ENCODE measurements at regions not wholly inside any gene's neighbourhood (a gene's known extent, or its start where the extent isn't known, plus 50 kb on each side); places are given as distances from the start of the nearest gene placed in this dataset.

DNA sequence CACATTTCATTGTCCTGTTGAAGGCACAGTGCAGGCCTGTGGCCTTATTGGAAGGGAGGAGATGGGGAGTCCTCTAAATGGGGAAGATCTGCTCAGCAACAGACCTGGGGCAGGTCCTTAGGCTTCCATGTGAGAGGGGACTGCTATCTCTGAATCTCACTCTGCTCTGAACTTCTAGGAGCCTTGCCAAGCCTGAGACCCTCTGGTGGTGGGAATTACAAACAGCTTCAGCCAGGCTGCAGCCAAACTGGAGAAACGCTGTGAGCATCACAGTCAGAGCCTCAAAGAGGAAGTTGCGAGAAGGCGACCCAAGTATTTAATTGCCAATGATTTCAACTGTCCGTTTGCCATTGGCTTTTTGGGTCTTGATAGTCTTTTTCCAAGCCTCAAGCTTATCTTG, 66.8 kb upstream of the MC2R start:
- Histone ChIP-seq H3K9me2 (replicated peaks; ENCODE audit: low read length) (no peaks in the 10 kb centered on the region), H4K20me1 (ENCODE audit: low read length) (no peaks in the 10 kb centered on the region), H3K9me3 (ENCODE audit: low read length) (no peaks in the 10 kb centered on the region), H3K9ac (ENCODE audit: low read length) (no peak overlapping the region), H3F3A (ENCODE audit: low read length, unreplicated experiment) (no peaks in the 10 kb centered on the region), H3K27ac (ENCODE audit: low read length) (no peak overlapping the region), H3K4me1 (ENCODE audit: insufficient read depth, low read length) (no peaks in the 10 kb centered on the region), H3K4me3 (ENCODE audit: low read length) (no peak overlapping the region), H3K4me2 (ENCODE audit: low read length) (no peak overlapping the region), H3K36me3 (ENCODE audit: low read depth, low read length) (no peaks in the 10 kb centered on the region), H3K79me2 (ENCODE audit: low read length) (no peaks in the 10 kb centered on the region), H2AFZ (ENCODE audit: low read length) (no peak overlapping the region), H3K27me3 (ENCODE audit: low read length) (0 out of 2 replicates have a peak, but pooled peaks cover 12% of the 10 kb centered on the region)
- TF ChIP-seq EZH2 (IDR thresholded peaks at IDR 0.05; ENCODE audit: low read length, unreplicated experiment): no peak
- TF ChIP-seq, protein P1, sequence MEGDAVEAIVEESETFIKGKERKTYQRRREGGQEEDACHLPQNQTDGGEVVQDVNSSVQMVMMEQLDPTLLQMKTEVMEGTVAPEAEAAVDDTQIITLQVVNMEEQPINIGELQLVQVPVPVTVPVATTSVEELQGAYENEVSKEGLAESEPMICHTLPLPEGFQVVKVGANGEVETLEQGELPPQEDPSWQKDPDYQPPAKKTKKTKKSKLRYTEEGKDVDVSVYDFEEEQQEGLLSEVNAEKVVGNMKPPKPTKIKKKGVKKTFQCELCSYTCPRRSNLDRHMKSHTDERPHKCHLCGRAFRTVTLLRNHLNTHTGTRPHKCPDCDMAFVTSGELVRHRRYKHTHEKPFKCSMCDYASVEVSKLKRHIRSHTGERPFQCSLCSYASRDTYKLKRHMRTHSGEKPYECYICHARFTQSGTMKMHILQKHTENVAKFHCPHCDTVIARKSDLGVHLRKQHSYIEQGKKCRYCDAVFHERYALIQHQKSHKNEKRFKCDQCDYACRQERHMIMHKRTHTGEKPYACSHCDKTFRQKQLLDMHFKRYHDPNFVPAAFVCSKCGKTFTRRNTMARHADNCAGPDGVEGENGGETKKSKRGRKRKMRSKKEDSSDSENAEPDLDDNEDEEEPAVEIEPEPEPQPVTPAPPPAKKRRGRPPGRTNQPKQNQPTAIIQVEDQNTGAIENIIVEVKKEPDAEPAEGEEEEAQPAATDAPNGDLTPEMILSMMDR (conservative IDR thresholded peaks at IDR 0.05; ENCODE audit: low read depth, low read length): peak; percentile 14; the same call in 1 of the 2 replicates
- intact Hi-C loops (cut with micrococcal nuclease): no loop called here
- CTCF ChIA-PET: no interaction called here
- DNase-seq: no peak
- no TSS peak for BruUV-seq (replicated peaks)
- POLR2A ChIA-PET (ENCODE audit: unreplicated experiment): no interaction called here
- no peak for ATAC-seq

DNA sequence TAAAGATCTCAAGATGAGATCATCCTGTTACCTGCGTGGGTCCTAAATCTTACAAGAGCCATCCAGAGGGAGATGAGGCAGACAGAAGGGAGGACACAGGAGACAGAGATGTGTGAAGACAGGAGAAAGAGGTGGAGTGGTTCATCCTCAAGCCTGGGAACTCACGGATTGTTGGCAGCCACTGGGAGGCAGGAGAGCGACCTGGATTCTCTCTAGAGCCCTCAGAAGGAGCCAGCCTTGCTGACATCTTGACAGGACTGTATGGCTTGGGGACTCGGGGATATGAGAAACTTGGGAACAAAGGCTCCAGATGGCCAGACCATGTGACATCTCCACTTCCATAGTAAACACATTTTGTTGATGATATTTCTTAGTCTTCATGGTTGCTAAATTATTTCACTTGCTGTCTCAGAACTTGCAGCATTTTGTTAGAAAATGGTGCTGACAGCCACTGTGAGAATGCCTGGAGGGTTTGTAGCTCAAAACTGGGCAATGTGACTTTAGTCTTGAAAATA, 57.8 kb upstream of the MC2R start:
- intact Hi-C loops (cut with micrococcal nuclease): no loop called here
- Histone ChIP-seq H4K20me1 (ENCODE audit: low read length) (no peaks in the 10 kb centered on the region), H3K9me2 (replicated peaks; ENCODE audit: low read length) (no peaks in the 10 kb centered on the region), H3K36me3 (ENCODE audit: low read depth, low read length) (no peaks in the 10 kb centered on the region), H3K79me2 (ENCODE audit: low read length) (no peaks in the 10 kb centered on the region), H3K9me3 (ENCODE audit: low read length) (no peaks in the 10 kb centered on the region), H3K9ac (ENCODE audit: low read length) (no peak overlapping the region), H3K4me3 (ENCODE audit: low read length) (no peak overlapping the region), H3K4me1 (ENCODE audit: insufficient read depth, low read length) (no peaks in the 10 kb centered on the region), H3K27me3 (ENCODE audit: low read length) (peaks cover 23% of the 10 kb centered on the region), H2AFZ (ENCODE audit: low read length) (no peak overlapping the region), H3F3A (ENCODE audit: low read length, unreplicated experiment) (no peaks in the 10 kb centered on the region), H3K4me2 (ENCODE audit: low read length) (no peak overlapping the region), H3K27ac (ENCODE audit: low read length) (no peak overlapping the region)
- ATAC-seq: no peak
- ChIA-PET POLR2A (ENCODE audit: unreplicated experiment) (no interaction called here), CTCF (interaction anchor here (0.6 kb wide), 1 partner anchor 110 kb away, joined by 7 read pairs; no protein-coding TSS in a partner anchor)
- no TSS peak for BruUV-seq (replicated peaks)
- no peak for DNase-seq
- TF ChIP-seq, protein P1 (conservative IDR thresholded peaks at IDR 0.05; ENCODE audit: low read depth, low read length): no peak
- no peak for TF ChIP-seq EZH2 (IDR thresholded peaks at IDR 0.05; ENCODE audit: low read length, unreplicated experiment)
- no peak for TF ChIP-seq EZH2phosphoT487 (IDR thresholded peaks at IDR 0.05; ENCODE audit: borderline replicate concordance, low read length)
